ENCODE measurements at regions not wholly inside any gene's neighbourhood (a gene's known extent, or its start where the extent isn't known, plus 50 kb on each side); places are given as distances from the start of the nearest gene placed in this dataset.

GRCh38 chr14:104390221-104390931, 189.2 kb upstream of the C14orf180 start:
- H3K27me3 ChIP-seq: peaks cover 0 to 5% (median 0%) of the 10 kb centered on the region in 7 donors
- H3K27ac ChIP-seq: no peak overlapping the region
- intact Hi-C loops (cut with DNase I): loop anchor here in 1 of 10 donors (5.0 to 10.0 kb wide), 2 partner anchors 38 to 256 kb away; partner anchors contain the start of gene KIF26A
- ATAC-seq (no peak), DNase-seq (no peak)
- no peak overlapping the region for H3K4me3 ChIP-seq
- H3K4me1 ChIP-seq: peaks cover 13 to 51% (median 28%) of the 10 kb centered on the region in 9 donors
- no peaks in the 10 kb centered on the region for H3K36me3 ChIP-seq
- WGBS, 2 donors: 94% methylated on average over 27 of the region's 27 CpGs
- TF ChIP-seq, protein P1, sequence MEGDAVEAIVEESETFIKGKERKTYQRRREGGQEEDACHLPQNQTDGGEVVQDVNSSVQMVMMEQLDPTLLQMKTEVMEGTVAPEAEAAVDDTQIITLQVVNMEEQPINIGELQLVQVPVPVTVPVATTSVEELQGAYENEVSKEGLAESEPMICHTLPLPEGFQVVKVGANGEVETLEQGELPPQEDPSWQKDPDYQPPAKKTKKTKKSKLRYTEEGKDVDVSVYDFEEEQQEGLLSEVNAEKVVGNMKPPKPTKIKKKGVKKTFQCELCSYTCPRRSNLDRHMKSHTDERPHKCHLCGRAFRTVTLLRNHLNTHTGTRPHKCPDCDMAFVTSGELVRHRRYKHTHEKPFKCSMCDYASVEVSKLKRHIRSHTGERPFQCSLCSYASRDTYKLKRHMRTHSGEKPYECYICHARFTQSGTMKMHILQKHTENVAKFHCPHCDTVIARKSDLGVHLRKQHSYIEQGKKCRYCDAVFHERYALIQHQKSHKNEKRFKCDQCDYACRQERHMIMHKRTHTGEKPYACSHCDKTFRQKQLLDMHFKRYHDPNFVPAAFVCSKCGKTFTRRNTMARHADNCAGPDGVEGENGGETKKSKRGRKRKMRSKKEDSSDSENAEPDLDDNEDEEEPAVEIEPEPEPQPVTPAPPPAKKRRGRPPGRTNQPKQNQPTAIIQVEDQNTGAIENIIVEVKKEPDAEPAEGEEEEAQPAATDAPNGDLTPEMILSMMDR (IDR thresholded peaks at IDR 0.05): no peak
- H3K9me3 ChIP-seq: no peaks in the 10 kb centered on the region

- intact Hi-C loops (cut with DNase I): loop anchor here in 1 of 10 donors (5.0 to 10.0 kb wide), 2 partner anchors 39 to 256 kb away; partner anchors contain the start of gene KIF26A
- H3K4me3 ChIP-seq: no peak overlapping the region
- H3K9me3 ChIP-seq: no peaks in the 10 kb centered on the region
- no peak for ATAC-seq
- no peaks in the 10 kb centered on the region for H3K36me3 ChIP-seq
- TF ChIP-seq, protein P1 (IDR thresholded peaks at IDR 0.05): no peak
- H3K27me3 ChIP-seq: peaks cover 0 to 5% (median 0%) of the 10 kb centered on the region in 7 donors
- 87 to 89% methylated on average over 33 of the region's 33 CpGs for WGBS, 2 donors
- no peak overlapping the region for H3K27ac ChIP-seq
- no peak for DNase-seq
- H3K4me1 ChIP-seq: peaks cover 13 to 60% (median 32%) of the 10 kb centered on the region in 9 donors
Observed at GRCh38 chr14:104390941-104391901, 188.3 kb upstream of the C14orf180 start.

- Histone ChIP-seq H3K36me3 (no peaks in the 10 kb centered on the region), H3K4me1 (peaks cover 13 to 61% (median 32%) of the 10 kb centered on the region in 9 donors), H3K9me3 (peaks cover 0 to 4% (median 0%) of the 10 kb centered on the region in 11 donors), H3K27ac (peak overlapping the region in 1 of 10 donors; percentile 87), H3K4me3 (no peak overlapping the region), H3K27me3 (peaks cover 0 to 5% (median 0%) of the 10 kb centered on the region in 7 donors)
- intact Hi-C loops (cut with DNase I): loop anchor here in 1 of 10 donors (5.0 to 10.0 kb wide), 2 partner anchors 40 to 257 kb away; partner anchors contain the start of gene KIF26A
- WGBS, 2 donors: 85 to 87% methylated on average over 6 of the region's 6 CpGs
- DNase-seq (no peak), ATAC-seq (no peak)
- TF ChIP-seq, protein P1 (IDR thresholded peaks at IDR 0.05): no peak
Observed at GRCh38 chr14:104392001-104392395, 187.6 kb upstream of the C14orf180 start.

Data from heart right ventricle (tissue), 16 donors.